Muscle of back (tissue), 3 donors: ENCODE measurements at regions not wholly inside any gene's neighbourhood (a gene's known extent, or its start where the extent isn't known, plus 50 kb on each side); places are given as distances from the start of the nearest gene placed in this dataset.
"Not testable (repeated sequence)": the region's sequence is repeated elsewhere in the genome, so short reads cannot be mapped to it uniquely, and the experiment has no call there.

Source experiments
- DNase-seq, 3 donors: peaks; one replicate each; pipeline versions ENCODE4 v3.0.0 to v3.0.0-alpha.2; 2013

DNA sequence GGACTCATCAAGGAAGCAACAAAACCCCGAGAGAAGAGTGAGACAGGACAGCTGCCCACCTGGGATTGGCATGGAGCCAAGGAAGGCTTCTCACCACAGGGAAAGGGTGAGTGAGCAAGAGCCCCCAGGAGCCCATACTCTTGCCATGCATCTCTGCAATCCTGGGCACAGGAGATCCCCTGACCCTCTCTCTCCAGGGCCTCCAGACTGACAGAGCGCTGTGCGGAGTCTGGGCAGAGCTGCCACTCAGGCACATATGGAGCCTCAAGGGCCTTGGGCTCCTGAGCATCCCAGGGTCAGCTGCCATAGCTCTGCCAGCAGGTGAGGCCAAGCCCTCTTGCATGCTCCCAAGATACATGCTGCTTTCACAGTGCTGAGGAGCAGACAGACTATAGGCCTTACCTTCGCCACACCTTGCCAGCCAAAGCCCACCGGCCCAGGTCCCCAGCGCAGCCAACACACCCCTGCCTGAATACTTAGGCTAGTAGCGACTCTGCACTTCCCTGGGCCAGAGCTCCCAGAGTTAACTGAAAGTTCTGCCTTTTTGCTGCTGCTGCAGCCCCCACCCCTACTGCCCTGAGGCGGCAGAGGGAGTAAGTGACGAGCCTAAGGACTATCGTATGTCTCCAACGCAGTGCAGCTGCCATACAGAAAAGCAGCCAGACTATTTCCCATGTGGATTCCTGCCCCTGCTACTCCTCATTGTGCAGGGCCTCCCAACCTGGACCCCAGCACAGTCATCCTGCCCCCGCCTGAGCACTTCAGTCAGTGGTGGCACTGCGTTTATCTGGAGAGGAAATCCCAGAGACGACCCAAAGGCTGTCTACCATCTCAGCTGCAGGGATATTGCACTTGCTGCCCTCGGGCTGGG is 251.6 kb downstream of the SPATA31A6 start:
- not testable (repeated sequence) for DNase-seq

DNA sequence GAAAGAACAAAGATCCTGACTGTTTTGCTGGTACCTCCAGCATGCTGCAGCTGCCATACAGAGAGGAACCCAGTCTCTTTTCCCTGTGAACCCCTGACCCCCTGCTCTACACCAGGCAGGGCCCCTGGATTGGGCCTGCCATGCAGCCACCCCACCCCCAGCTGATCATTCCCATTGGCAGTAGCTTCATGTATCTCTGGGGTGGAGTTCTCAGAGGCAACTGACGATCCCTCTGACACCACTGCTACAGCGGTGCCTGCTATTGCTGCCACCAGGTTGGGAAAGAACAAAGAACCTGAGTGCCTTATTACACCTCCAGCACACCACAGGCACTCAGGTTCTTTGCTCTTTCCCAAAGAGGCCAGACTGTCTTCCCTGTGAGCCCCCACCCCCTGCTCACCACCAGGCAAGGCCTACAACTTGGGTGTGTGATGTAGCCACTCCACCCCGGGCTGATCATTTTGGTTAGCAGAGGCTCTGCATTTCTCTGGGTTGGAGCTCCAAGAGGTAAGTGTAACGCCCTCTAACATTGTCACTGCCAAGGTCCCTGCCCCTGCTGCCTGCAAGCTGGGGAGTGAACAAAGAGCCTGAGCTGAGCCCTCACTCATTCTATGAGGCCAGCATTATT is 252.4 kb downstream of the SPATA31A6 start:
- DNase-seq: not testable (repeated sequence)

DNA sequence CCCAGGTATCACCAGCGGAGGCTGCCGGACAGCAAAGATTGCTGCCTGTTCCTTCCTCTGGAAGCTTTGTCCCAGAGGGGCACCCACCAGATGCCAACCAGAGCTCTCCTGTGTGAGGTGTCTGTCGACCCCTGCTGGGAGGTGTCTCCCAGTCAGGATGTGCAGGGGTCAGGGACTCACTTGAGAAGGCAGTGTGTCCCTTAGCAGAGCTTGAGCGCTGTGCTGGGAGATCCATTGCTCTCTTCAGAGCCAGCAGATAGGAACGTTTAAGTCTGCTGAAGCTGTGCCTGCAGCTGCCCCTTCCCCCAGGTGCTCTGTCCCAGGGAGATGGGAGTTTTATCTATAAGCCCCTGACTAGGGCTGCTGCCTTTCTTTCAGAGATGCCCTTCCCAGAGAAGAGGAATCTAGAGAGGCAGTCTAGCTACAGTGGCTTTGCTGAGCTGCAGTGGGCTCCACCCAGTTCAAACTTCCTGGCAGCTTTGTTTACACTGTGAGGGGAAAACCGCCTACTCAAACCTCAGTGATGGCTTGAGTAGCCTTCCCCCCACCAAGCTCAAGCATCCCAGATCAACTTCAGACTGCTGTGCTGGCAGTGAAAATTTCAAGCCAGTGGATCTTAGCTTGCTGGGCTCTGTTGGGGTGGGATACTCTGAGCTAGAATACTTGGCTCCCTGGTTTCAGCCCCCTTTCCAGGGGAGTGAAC is 253.7 kb downstream of the SPATA31A6 start:
- not testable (repeated sequence) for DNase-seq

DNA sequence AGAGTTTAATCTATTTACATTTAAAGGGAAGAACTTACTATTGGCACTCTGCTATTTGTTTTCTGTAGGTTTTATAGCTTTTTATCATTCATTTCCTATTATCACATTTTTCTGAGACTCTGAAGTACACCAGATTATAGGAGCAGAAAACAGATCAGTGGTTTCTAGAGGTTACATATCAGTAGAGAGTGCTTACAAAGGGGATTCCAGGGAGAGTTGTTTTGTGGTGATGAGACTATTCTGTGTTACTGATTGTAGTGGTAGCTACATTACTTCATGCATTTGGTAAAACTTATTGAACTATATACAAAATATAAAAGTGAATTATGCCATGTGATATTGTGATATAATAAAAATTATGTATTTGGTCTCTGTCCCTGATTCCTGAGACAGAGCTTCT is 259.2 kb downstream of the SPATA31A6 start:
- not testable (repeated sequence) for DNase-seq

DNA sequence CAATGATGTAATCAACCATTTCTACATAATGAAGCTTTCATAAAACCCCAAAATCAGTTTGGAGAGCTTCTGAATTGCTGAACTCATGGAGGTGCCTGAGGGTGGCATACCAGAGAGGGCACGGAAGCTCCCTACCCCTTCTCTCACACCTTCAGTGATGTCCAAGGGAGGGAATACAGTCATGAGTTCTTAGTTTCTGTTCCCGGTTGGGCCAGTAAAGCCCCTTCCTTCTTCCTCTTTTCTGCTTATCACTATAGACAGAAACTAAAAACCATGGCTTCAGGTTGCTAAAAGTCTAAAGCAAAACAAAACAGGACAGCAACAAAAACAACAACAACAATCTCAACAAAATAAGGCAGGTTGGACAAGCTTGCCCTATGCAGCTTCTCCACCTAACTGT is 260.0 kb downstream of the SPATA31A6 start:
- DNase-seq: not testable (repeated sequence)

DNA sequence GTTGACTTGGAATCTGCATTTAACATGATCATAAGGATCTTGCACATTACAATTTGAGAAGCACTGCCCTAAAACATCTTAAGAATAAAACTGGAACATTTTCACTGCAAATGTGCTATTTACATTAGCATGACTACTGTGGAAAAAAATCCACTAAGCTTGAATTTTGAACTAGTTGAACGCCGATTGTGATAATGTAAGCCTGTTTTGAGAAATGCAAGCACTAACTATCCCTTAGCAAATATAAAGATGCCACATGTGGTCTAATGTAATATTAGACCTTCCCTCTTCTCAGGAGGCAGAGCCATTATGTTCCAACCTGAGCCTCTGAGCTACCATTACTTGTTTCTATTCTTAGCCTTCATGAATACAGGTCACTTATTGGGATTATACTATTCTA is 278.0 kb downstream of the SPATA31A6 start:
- not testable (repeated sequence) for DNase-seq

DNA sequence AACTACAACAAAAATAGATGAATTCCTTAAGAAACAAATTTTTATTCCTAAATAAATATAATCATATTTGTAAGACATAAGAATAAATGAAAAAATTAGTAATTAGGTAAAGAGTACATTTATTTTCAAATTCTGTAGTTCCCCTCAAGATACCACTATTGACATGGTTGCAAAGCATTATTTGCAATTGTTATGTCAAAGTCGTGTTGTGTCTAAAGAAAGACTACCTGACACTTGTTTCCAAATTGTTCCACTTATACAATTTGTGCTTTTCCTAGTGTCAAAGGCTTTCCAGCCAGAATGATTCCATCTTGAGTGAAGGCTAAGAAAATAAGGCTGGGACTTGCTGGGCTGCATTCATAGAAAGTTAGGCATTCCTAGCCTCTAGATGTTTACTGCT is 278.4 kb downstream of the SPATA31A6 start:
- DNase-seq: not testable (repeated sequence)

DNA sequence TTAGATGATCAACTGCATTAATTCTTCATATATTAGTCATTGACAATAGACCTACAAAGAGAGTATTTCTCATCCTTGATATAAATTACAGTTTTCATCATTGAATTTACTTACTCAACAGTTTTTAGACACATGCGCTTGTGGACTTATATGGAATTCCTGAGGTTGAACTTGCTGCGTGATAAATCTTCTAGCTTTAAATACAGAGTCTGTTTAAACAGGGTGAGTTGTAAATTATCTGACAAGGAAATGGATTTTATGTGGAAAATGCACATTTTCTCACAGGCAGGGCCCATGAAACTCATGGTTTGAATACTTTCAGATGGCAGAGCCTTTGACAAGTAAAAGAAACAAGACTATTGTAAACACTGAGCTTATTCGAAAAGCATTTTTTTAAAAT is 280.5 kb downstream of the SPATA31A6 start:
- DNase-seq: peak in 1 of 3 donors; percentile 11

DNA sequence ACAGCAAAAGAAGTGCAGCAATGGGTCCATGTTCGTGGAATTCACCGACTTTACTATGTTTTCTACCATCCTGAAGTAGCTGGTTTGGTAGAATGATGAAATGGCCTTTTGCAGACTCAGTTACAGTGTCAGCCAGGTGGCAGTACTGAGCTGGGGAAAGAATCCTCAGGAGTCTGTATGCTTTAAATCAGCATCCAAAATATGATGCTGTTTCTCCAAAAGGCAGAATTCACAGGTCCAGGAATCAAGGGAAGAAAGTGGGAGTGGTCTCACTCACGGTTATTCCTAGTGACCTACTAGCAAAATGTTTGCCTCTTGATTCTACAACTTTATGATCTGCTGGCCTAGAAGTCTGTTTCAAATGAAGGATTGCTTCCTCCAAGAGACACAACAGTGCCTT is 287.1 kb downstream of the SPATA31A6 start:
- DNase-seq: peak in 2 of 3 donors; percentile 2 to 34

DNA sequence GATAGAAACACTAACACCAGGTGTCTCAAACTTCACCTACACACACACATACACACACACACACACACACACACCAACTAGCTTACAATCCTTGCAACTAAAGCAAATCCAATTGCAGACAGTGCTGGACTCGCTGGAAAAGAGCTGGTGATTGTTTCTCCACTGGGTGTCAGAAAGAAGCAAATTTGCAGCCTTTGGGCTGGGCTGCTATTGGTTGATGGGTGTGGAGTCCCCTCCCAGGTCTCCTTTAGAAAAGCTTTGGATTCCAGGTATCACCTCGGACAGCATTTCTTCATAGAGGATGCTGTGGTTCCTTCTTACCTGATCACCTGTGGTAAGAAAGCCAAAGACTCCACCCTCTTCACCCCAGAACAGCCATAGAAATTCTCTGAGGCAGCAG is 307.5 kb downstream of the SPATA31A6 start:
- DNase-seq: not testable (repeated sequence)

DNA sequence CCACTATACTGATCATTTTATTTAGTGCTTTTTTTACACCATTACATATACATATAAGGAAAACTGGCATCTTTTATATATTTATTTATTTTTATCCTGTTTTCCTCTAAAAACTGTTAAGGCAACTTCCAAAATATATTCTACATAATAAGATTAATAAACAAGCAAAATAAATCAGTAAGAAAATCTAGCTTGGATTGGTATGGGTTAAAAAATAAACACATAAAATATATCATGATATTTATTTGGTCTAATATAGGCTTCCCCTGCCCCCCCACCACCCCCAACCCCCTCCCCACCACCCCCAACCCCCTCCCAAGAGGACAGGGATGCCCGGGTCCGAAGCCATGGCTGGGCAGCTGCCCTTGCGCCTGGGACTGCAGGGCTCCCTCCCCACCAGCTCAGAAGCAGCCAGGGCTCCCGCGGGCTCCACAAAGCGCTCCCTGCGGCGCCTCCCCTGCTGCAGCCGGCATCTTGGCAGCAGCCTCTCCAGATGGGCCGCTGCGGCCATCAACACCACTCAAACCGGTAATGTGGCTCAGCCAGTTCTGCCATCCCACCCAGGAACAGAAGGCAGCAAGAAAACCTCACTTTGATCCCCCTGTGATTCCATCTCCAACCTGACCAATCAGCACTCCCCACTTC is 319.3 kb downstream of the SPATA31A6 start:
- not testable (repeated sequence) for DNase-seq

DNA sequence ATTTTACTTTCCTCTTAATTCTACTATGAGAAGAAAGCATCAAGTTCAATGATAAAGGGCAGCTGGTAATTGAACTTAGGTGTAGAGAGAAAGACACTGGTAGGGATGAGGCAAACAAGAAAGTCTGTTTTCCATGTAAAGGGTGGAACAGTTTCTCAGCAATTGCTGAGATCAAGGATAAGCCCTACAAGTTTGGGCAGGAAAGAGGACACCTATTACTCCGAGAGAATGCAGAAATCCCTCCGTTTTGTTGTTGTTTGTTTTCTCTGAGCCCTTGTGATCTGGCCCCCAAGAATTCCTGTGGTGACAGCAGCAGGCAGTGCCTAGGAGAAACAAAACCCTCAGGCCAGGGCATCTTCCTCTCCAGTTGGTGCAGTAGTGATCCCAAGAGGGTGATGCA is 324.7 kb downstream of the SPATA31A6 start:
- DNase-seq: not testable (repeated sequence)

DNA sequence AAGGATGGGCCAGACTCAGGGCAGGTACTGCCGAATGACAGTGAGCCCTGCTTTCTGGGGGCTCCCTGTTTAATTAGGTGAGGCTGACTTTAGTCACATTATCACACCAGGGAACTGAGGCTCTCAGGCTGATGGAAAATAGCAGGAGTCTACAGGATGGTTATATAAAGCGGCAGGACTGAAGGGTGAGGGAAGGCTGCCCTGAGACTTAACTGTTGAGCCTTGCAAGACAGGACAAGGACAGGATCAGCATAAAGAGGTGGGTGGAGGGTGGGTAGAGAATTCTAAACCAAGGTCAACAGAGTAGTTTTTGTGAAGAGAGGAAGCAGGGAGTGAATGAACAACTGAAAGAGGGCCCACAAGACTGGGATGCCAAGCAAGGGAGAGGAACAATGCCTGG is 330.1 kb downstream of the SPATA31A6 start:
- not testable (repeated sequence) for DNase-seq

DNA sequence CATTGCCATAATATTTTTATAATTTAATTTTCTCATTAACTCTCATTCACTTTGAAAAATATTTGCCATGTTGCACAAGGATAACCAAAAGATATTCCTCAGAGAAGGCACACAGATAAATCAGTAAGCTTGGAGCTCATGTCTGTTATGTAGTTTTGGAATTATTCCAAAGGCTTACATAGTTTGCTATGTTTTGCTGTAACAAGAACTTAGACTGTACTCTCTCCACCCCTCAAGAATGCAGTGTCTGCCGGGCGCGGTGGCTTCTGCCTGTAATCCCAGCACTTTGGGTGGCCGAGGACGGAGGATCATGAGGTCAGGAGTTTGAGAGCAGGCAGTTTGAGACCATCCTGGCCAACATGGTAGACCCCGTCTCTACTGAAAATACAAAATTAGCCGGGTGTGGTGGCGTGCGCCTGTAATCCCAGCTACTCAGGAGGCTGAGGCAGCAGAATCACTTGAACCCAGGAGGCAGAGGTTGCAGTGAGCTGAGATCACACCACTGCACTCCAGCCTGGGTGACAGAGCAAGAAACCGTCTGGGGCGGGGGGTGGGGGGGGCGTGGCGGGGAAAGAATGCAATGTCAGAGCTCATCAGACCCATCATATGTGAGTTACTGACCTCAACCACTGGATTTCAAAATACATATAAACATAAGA is 351.0 kb downstream of the SPATA31A6 start:
- peak in 1 of 3 donors; percentile 34 for DNase-seq

DNA sequence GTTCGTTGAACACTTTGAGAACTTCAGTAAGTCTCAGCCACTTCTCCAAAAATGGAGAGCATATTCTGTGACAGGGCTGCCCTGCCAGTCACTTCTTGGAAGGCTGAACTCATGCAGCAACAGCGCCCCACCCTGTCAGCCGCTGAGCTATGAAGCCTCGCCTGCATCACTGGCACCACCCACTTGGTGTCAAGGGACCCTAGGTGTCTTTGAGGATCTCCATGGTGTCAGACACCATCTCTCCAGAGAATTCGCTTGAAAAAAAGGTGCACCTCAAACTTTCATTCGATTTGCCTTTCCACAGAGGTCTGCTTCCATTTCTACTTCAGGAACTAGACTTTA is 351.5 kb downstream of the SPATA31A6 start:
- DNase-seq: peak in 1 of 3 donors; percentile 1

DNA sequence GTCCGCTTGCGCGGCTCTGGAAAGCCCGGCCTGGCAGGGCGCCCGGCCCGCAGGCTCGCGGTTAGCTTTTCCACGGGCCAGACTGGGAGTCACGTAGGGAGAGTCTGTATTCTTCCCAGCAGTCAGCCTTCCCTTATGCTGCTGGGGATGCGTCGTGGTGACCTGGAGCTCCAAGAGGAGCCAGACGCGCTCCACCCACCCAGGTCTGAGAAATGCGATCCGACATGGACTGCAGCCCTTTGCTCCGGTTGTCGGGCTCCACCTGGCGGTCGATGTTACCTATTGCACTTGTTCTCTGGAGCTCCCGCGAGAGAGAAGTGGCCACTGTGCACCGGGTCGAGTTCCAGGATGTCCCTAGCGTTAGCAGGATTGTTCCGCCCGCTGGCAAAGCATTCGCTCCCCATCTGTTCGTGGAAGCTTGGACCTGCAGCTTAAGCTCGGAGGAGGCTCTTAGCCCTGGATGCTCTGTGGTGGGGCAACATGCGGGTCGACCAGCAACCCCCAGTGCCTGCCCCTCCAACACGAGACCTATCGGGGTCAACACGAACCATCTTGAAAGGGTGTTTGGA is 367.4 kb downstream of the SPATA31A6 start:
- DNase-seq: not testable (repeated sequence)

DNA sequence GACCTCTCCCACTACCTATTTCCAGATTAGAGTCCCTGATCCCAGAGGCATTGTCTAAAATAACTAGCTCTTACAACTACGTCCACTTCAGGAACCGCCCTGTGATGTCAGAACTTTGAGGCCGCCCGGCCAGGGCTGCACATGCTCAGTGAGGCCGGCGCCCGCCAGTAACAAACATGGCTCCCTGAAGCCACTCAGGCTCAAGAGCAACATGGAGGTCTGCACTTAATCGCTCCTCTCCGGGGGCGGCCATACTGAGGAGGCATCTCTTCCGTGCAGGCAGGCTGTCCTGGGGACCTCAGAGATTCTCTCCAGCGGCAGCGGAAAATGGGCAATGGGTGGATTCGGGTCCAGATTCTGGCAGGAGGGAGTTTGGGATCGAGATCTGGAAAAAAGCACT is 385.1 kb downstream of the SPATA31A6 start:
- DNase-seq: not testable (repeated sequence)

DNA sequence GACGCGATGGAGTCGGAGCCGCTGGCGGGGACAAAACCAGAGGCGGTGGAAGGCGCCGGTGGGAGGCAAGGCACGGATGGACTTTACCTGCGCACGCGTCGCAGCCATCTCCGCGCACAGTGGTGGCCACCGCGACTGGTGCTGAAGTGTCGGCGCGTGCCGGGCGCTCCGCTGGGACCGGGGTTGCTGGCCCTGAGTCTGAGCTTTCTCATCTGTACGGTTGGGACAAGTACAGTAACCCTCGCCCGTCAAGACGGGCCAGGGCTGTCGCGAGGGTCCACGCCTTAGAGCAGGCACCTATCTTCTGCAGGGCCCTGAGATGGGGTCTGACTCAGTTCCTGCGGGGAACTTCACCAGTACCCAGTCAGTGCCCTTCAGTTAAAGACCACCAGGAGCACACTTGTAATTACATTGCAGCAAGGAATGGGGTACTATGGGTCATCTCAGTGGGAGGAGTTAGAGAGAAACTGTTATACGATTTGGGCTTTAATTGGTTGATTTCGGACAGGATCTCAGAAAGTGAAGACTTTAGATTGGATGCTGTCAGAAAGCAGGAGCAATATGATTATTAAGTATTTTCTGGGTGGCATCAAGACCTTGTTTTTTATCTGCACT is 385.6 kb downstream of the SPATA31A6 start:
- not testable (repeated sequence) for DNase-seq

DNA sequence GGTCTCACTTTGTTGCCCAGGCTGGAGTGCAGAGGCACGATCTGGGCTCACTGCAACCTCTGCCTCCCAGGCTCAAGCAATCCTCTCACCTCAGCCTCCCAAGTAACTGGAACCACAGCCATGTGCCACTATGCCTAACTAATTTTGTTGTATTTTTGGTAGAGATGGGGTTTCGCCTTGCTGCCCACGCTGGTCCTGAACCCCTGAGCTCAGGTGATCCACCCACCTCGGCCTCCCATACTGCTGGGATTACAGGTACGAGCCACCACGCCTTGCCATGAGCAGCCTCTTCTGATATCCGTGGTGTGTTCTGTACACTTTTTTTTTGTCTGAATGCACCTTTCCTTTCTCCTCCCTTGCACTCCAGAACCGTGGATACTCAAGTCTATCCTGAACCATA is 394.4 kb downstream of the SPATA31A6 start:
- DNase-seq: not testable (repeated sequence)
